ENCODE measurements at regions not wholly inside any gene's neighbourhood (a gene's known extent, or its start where the extent isn't known, plus 50 kb on each side); places are given as distances from the start of the nearest gene placed in this dataset.

DNA sequence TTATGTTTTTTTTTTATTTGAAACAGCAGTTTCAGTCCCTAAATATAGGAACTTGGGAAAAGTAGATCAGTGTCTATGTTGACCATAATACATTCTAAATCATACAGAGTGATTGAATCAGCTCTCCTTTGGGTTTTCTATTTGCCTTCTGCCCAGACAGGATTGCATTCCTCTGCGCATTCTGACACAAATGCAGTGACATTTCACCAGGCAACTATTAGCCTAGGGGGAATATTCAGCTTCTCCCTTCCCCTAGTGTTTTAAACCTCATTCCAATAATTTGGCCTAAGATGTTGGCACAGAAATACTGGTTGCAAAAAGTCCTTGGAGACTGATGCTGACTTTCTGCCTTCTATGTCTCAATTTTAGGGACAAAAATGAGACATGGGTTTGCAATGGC lies 172.8 kb downstream of the PTGER3 start:
- DNase-seq (ENCODE audit: low read depth in 4 of 4, low spot score in 2 of 4): no peak

DNA sequence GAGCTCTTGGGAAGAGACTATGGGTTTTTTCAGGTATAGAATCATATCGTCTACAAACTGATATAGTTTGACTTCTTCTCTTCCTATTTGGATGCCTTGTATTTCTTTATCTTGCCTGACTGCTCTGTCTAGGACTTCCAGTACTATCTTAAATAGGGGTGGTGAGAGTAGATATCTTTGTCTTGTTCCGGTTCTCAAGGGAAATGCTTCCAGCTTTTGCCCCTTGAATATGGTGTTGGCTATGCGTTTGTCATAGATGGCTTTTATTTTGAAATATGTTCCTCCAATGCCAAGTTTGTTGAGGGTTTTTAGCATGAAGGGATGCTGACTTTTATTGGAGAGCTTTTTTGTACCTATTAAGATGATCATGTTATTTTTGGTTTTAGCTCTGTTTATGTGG lies 170.3 kb downstream of the PTGER3 start:
- DNase-seq (ENCODE audit: low read depth in 4 of 4, low spot score in 2 of 4): no peak

DNA sequence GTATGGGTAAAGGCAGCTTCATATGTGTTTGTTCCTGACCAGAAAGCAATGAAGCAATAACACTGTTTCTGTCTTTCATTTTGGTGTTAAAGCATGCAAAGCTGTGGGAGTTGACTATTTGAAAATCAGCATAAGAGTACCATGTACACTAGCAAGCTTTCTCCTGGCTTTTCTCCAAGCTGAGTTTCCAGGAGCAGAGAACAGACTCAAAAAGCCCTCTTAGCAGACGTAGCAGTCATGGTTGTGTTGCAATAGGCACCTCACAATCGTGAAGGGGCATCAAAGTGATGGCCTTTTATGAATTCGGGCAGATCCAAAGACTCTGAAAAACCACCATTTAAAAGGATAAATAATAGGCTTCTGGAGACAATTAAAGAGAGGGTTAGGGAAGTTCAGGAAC lies 159.7 kb downstream of the PTGER3 start:
- no peak for DNase-seq (ENCODE audit: low read depth in 4 of 4, low spot score in 2 of 4)

DNA sequence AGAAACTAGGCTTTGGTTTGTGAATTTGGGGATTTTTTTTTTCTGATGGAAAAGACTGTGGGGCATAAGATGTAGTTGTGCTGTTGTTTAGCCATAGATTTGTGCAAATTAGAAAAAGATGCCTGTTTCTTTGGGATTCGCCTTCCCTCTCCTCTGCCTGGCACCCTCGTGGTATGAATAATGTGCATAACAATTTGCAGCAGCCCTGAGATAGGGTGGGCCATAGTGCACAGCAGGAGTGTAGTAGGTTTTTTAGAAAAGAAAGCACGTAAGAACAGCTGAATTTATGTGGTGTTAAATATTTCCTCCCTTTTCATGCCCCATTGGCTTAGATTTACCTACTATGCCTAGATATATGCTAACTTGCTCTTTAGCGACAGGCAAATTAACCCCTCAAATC lies 158.9 kb downstream of the PTGER3 start:
- DNase-seq (ENCODE audit: low read depth in 4 of 4, low spot score in 2 of 4): no peak

DNA sequence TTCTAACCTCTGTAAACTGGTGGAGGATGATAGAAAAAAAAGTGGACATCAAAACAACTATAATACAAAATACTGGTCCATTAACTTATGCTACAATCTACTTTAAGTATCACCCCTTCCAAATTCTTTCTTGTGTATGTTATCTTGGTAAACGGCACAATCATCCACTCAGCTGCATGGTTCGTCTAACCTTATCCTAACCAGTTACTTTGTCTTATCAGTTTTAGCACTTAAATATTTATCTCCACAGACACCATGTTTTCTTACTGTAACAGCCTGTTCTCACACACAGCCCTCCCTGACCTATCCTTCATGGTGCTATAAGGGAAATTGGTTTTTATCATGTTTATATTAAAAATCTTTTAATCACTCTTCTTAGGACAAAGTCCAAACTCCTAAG lies 157.2 kb downstream of the PTGER3 start:
- no peak for DNase-seq (ENCODE audit: low read depth in 4 of 4, low spot score in 2 of 4)

DNA sequence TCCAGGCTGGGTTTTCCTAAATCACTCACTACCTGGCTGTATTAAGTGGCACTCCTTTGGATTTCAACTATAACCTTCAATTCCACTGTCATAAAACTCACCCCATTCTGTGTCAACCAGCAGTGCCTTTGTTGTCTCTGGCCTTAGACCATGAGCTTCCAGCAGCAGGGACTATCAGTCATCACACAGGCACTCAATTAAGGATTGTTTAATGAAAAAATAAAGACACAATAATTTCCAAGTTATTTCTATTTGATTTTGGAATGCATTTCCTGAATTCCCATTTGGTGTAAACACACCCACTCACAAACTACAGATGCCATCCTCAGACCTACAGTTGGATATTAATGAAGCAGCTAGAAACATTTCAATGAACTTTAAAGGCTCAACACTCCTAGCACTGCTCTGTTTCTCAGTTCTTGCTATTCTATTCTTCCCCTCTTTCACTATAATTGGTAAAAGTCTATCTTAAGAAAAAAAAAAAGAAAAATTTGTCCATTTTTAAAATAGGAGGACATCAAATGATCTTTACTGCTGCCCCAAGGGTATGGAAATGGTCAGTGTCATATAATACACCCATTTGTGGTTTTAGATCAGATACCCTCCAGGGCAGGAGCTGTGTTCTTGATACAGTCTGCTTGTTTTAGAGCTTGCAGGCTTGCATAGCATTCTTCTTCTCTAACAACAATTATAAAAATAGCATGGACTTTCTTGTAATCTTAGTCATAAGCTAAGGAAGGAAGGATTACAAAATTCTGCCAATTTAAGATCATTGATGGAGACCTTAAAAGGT lies 156.4 kb downstream of the PTGER3 start:
- DNase-seq (ENCODE audit: low read depth in 4 of 4, low spot score in 2 of 4): no peak

DNA sequence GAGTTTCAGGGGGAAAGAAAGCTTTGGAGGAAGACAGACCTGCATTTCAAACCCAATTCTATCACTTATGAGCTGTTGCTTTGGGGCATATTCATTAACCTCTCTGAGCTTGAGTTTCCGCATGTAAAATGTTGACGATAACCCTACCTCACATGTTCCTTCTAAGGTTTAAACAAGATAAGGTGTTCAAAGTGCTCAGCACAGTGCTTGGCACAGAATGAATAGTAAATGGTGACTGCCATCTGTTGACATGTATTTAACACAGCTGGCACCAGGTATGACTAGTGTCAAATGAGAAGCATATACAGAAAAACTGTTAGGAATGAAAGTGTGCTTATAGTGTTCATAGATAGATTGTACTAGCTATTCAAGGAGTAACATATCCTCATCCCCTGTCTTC lies 155.5 kb downstream of the PTGER3 start:
- DNase-seq (ENCODE audit: low read depth in 4 of 4, low spot score in 2 of 4): no peak

DNA sequence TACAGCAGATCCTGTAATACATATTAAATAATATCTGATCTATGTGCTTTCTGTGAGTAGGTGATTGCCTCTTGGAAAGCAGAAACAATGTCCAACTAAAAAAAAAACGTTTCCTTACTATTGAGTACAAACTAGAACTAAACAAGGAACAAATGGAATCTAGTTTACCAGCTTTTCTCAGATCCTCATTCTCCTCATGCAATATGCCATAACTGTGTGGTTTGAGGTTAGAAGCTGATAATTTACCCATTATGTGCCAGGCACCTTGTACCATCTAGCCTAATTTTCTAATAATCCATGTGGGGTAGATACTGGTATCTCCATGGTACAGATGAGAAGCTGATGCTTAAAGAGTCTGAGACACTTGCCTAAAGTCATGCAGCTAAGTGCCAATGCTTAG lies 154.7 kb downstream of the PTGER3 start:
- no peak for DNase-seq (ENCODE audit: low read depth in 4 of 4, low spot score in 2 of 4)

DNA sequence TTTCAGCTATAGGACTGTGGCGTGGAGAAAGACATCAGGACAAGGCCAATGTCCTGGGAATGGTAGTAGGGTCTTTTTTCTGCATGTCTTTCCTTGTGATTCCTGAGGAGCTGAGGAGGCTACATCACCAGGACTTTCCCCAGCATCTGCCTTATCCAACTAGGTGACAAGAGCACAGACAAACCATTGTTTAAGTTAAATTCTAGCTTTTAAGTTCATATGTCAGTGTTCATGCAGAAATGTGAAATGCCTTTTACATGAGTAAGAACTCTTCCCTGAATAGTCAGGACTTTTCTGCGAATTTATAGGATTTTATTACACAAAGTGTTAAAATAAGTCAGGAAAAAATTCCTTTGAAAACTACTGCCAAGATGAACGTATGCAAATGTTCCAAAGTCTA lies 154.2 kb downstream of the PTGER3 start:
- DNase-seq (ENCODE audit: low read depth in 4 of 4, low spot score in 2 of 4): no peak

DNA sequence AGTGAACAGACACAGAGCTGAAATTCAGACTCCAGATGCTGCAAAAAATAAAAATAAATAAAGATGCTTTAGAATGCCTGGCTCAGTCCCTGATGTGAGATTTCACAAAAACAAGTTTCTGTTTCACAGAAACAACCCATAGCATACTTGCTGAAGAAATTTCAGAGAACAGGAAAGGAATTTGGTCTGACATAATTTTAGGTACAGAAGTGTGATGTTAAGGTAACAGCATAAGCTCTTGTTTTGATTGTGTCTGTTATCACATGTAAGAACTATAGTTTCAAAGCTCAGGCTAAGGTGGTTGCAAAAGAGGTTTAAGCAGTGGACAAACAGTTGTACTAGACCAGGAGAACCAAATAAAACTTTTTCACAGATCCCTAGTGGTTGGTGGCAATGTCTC lies 152.1 kb downstream of the PTGER3 start:
- no peak for DNase-seq (ENCODE audit: low read depth in 4 of 4, low spot score in 2 of 4)

DNA sequence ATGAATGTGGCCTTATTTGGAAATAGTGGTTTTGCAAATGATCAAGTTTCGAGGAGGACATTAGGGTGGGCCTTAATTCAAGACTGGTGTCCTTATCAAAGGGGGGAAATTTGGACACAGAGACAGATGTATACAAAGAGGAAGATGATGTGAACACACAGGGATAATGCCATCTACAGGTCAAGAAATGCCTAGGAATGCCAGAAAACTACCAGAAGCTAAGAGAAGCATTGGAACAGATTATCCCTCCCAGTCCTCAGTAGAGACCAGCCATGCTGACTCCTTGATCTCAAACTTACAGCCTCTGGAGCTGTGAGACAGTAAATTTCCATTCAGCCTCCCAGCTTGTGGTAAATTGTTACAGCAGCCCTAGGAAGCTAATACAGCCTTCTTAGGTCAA lies 151.4 kb downstream of the PTGER3 start:
- DNase-seq (ENCODE audit: low read depth in 4 of 4, low spot score in 2 of 4): no peak

DNA sequence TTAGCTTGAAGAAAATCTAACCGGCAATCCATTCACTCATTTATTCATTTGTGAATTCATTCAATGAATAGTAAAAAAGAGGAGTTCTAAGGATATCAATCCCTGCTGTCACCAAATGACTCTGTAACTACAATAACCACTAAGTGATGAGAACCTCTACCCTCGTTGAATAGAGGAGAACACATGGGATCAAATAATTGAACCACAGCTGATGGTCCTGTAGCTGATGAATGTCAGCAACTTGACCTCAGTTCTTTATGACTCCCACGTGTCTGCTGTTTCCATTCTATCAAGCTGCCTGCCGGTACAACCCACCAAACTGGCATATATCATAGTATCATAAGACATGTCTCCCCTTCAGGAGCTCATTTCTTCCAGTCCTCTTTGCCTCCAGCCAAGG lies 150.3 kb downstream of the PTGER3 start:
- DNase-seq (ENCODE audit: low read depth in 4 of 4, low spot score in 2 of 4): no peak

DNA sequence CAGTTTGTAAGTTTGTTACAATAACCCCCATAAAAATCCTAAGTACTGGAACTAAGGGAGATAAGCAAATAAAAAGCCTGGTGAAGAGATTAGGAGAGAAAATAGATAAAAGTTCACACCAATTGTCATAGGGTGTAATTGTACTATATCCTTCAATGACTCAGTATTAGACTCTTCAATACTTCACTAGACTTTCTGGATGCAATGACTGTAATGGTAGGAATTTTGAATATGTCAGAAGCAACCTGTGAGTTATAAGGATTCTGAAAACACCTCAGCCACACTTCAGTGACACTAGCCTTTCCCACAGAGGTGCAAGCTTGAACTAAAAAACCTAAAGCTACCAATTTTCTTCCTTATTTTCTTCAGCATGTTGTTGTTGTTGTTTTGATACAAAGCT lies 147.9 kb downstream of the PTGER3 start:
- no peak for DNase-seq (ENCODE audit: low read depth in 4 of 4, low spot score in 2 of 4)

DNA sequence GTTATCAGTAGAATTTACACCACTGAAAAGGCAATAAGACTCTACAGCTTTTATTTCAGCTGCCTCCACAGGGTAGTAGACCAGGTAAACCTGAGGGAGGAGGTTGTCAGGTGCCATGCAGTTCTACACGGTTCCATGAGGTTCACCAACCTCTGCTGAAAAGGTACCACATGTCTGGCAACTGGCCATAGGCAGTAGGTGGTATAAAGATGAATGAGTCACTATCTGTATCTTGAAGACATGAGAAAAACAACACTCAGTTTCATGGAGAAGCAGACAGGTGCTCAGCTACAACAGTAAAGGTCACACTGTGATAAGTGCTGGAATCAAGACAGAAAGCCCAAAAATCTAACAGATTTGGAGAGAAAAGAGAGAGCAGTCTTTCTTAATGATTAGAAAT lies 145.4 kb downstream of the PTGER3 start:
- no peak for DNase-seq (ENCODE audit: low read depth in 4 of 4, low spot score in 2 of 4)

DNA sequence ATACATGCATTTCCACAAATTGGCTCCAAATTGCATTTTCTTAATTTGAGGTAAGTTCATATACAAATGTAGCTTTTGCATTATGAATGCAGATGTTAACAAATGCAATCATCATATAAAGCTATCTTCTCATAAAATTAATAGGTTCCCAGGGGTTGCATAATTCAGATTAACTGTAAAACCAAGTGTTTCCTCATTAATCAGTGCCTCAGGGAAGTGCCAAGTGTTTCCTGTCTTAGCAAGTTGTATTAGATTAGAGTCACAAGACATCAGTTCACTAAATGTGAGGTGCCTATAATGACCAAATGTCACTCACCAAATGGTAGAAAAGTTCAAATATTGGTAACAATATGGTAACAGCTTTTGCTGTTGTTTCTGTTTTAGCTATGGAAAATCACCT lies 140.8 kb downstream of the PTGER3 start:
- DNase-seq (ENCODE audit: low read depth in 4 of 4, low spot score in 2 of 4): no peak

DNA sequence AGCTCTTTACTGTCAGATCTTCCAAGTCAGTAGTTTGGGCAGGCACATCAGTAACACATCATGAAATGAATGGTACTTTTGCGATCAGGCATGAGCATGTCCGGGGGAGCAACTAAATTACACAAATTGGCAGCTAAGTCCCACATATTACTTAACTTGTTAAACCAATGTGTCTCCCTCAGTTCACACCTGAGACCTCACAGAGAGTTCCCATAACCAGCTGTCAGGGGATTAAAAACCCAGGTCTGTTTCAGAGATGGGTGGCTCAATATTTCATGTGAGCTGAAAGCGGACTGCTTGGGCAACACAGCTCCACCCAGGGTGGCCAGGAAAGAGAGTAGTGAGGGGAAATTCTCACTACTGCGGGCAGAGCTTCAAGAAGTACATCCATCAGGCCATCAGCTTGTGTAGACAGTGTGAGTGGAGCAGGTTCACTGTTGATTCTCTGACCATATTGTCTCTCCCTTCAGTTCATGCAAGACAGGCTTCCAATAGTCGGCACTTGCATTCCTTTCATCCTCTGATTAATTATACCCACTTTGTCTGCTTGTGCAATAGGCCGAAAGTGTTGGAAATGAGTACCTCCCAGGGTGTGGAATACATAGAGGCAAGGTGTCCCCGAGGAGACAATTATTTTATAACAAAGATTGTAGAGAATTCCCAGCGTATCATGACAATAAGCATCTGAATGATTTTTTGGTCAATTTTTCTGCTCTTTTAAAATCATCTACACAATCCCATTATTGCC lies 139.9 kb downstream of the PTGER3 start:
- DNase-seq (ENCODE audit: low read depth in 4 of 4, low spot score in 2 of 4): no peak

DNA sequence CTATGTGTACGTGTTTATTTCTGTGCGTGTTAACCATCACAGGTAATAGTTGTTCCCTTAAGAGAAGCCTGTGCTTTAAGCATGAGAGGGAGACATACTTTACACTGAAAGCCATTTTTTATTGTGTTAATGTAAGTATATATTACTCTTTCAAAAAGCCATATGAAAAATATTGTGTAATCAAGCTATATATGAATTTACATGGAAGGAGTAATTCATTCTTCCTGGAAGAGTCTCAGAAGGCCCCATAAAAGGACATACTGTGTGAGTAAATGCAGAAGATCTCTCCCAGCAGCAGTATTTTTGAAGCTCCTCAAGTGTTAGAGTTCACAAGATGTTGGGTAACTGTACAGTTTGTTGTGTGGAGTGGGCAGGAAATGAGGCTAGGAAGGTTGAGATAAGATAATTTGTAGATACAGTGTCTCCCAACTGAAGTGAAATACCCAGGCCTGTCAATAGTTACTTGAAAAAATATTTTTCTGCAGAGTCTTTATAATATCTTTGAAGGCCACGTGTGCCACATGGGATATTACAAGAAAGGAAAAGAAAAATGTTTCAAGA lies 138.3 kb downstream of the PTGER3 start:
- DNase-seq (ENCODE audit: low read depth in 4 of 4, low spot score in 2 of 4): no peak

DNA sequence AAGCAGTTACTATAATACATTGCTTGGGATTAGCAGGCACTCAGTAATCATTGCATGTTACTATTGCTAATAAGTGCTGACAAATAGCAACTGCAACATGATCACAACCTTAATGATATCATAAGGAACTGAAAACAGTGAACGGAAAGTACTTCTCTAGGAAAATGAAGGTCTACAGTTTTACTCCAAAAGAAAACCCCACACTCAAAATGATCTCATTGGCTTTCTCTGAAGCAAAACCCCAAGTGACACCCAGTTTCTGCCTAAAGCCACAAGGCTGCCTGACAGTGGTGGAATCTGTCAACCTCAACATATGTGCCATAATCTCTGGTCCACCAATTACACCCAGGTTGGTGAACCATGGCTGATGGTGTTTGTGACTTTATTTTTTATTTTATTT lies 137.6 kb downstream of the PTGER3 start:
- no peak for DNase-seq (ENCODE audit: low read depth in 4 of 4, low spot score in 2 of 4)

DNA sequence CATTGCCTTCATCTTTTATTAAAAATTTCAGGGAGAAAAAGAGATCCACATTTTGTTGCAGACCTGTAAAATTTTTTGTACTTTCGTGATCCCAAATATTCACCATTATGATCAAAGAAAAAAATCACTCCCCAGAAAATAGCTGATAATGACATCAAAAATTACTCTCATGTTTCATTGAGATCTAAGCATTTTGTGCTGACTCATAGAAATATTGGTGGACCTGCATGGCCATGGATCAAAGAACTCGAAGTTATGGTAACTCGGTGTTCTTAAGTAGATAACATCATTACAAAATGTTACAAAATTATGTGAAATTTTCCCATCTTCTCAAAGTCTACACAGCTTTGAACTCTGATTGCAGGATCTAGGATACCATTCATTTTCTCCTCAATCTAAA lies 135.8 kb downstream of the PTGER3 start:
- DNase-seq (ENCODE audit: low read depth in 4 of 4, low spot score in 2 of 4): no peak

DNA sequence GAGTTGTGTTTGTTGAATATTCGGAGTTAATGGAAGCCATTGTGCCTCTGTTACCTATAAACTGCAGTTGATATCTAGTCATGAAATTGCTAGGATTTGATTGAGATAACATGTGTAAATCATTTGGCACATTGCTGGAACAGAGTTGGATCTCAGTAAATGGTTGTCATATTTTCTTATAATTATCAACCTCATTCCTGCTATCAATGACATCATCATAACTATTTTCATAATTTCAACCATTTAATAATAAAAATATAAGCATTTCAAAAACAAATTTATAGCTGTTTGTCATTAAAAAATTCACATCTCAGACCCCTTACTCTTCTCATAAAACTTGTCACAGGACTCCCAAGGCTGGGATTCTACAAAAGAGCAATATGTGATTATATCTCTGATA lies 133.4 kb downstream of the PTGER3 start:
- DNase-seq (ENCODE audit: low read depth in 4 of 4, low spot score in 2 of 4): no peak

DNA sequence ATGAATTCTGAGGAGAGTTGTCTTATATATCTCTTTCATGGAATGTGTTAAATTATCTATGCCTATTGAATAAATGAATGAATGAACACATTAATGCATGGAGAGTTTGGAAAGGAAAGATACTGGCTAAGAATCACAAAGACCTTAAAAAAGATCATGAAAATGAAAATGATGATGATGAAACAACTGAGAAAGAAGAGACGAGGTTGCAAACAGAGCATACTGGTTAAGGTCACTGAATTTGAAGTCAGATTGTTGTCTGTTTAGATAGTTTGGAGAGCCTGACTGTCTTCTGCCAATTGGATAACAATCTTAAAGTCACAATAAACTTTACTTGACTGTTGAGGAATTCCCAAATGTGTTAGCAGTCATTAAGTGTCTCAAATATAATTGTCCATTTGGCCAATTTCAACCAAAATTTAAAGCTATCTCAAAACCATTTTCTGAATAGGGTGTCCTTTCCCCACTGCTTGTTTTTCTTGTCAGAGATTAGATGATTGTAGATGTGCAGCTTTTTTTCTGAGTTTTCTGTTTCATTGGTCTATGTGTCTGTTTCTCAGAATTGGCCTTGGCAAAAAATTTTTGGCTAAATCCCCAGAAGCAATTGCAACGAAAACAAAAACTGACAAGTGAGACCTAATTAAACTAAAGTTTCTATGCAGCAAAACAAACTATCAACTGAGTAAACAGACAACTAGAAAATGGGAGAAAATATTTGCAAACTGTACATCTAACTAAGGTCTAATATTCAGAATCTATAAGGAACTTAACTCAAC lies 132.2 kb downstream of the PTGER3 start:
- DNase-seq (ENCODE audit: low read depth in 4 of 4, low spot score in 2 of 4): no peak
